ENCODE measurements at regions not wholly inside any gene's neighbourhood (a gene's known extent, or its start where the extent isn't known, plus 50 kb on each side); places are given as distances from the start of the nearest gene placed in this dataset.

- TF ChIP-seq CTCF (IDR thresholded peaks at IDR 0.05) (no peak), POLR2A (IDR thresholded peaks at IDR 0.05) (no peak)
These were observed 124.6 kb downstream of the ACER2 start for GRCh38 chr9:19533373-19533772.

Measured in right lobe of liver (tissue), 4 donors.